ENCODE measurements at regions not wholly inside any gene's neighbourhood (a gene's known extent, or its start where the extent isn't known, plus 50 kb on each side); places are given as distances from the start of the nearest gene placed in this dataset.

GRCh38 chr16:26901983-26902382 lies 164.7 kb upstream of the C16orf82 start:
- Histone ChIP-seq H3K9me3 (ENCODE audit: control insufficient read depth in 2 of 2, low read length in 2 of 2) (no peaks in the 10 kb centered on the region), H3K27ac (ENCODE audit: low read depth in 2 of 2, low read length in 2 of 2) (no peak overlapping the region), H3K4me1 (ENCODE audit: control insufficient read depth in 2 of 2, insufficient read depth in 2 of 2, low read length in 2 of 2) (no peaks in the 10 kb centered on the region), H3K9ac (ENCODE audit: low read depth in 1 of 2, low read length in 2 of 2) (no peak overlapping the region), H3K4me3 (ENCODE audit: low read length in 2 of 2) (no peak overlapping the region), H3K27me3 (ENCODE audit: control insufficient read depth in 2 of 2, insufficient read depth in 2 of 2, low read length in 2 of 2) (no peaks in the 10 kb centered on the region), H3K36me3 (ENCODE audit: control insufficient read depth in 2 of 2, insufficient read depth in 2 of 2, low read length in 2 of 2) (no peaks in the 10 kb centered on the region)

- Histone ChIP-seq H3K9me3 (ENCODE audit: control insufficient read depth in 2 of 2, low read length in 2 of 2) (no peaks in the 10 kb centered on the region), H3K27ac (ENCODE audit: low read depth in 2 of 2, low read length in 2 of 2) (no peak overlapping the region), H3K27me3 (ENCODE audit: control insufficient read depth in 2 of 2, insufficient read depth in 2 of 2, low read length in 2 of 2) (no peaks in the 10 kb centered on the region), H3K9ac (ENCODE audit: low read depth in 1 of 2, low read length in 2 of 2) (no peak overlapping the region), H3K4me3 (ENCODE audit: low read length in 2 of 2) (no peak overlapping the region), H3K36me3 (ENCODE audit: control insufficient read depth in 2 of 2, insufficient read depth in 2 of 2, low read length in 2 of 2) (no peaks in the 10 kb centered on the region), H3K4me1 (ENCODE audit: control insufficient read depth in 2 of 2, insufficient read depth in 2 of 2, low read length in 2 of 2) (no peaks in the 10 kb centered on the region)
Measured at GRCh38 chr16:26905336-26905735, 161.4 kb upstream of the C16orf82 start.

DNA sequence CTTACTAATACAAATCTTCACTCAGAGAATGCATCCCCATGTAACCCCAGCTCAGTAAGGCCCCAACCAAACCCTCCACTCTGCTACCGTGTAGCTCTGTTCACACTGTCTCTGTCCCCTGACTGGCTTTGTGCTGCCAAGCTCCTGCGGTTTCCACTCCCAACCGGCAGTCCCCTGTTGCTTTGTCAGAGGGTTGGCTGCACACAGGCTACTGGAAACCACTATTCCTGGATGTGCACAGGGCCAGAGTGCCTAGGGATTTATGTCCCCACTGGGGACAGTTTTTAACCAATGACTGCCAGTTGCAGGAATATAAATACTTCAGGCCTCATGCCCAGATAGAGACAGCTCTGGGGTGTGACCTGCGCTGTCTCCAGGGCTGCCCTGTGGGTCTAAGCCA lies 157.1 kb upstream of the C16orf82 start:
- H3K4me3 ChIP-seq (ENCODE audit: low read length in 2 of 2): no peak overlapping the region
- H3K4me1 ChIP-seq (ENCODE audit: control insufficient read depth in 2 of 2, insufficient read depth in 2 of 2, low read length in 2 of 2): no peaks in the 10 kb centered on the region
- no peak overlapping the region for H3K27ac ChIP-seq (ENCODE audit: low read depth in 2 of 2, low read length in 2 of 2)
- H3K9ac ChIP-seq (ENCODE audit: low read depth in 1 of 2, low read length in 2 of 2): no peak overlapping the region
- H3K9me3 ChIP-seq (ENCODE audit: control insufficient read depth in 2 of 2, low read length in 2 of 2): no peaks in the 10 kb centered on the region
- H3K27me3 ChIP-seq (ENCODE audit: control insufficient read depth in 2 of 2, insufficient read depth in 2 of 2, low read length in 2 of 2): no peaks in the 10 kb centered on the region
- no peaks in the 10 kb centered on the region for H3K36me3 ChIP-seq (ENCODE audit: control insufficient read depth in 2 of 2, insufficient read depth in 2 of 2, low read length in 2 of 2)

DNA sequence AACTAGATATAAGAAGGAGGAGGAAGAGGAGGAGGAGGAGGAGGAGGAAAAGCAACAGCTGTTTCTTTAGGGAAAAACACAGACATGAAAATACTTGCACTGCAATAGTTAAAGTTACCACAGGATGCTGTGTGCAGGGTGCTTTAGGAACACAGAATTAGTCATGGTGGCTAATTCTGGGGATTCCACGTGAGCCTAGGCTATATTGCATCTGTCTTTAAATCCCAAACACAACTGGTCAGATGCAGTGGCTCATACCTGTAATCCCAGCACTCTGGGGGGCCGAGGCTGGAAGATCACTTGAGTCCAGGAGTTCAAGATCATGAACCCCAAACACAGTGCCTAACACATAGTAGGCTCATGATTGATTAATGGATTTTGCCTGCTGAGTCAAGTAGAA lies 155.3 kb upstream of the C16orf82 start:
- Histone ChIP-seq H3K4me1 (ENCODE audit: control insufficient read depth in 2 of 2, insufficient read depth in 2 of 2, low read length in 2 of 2) (no peaks in the 10 kb centered on the region), H3K27me3 (ENCODE audit: control insufficient read depth in 2 of 2, insufficient read depth in 2 of 2, low read length in 2 of 2) (no peaks in the 10 kb centered on the region), H3K9ac (ENCODE audit: low read depth in 1 of 2, low read length in 2 of 2) (no peak overlapping the region), H3K4me3 (ENCODE audit: low read length in 2 of 2) (no peak overlapping the region), H3K9me3 (ENCODE audit: control insufficient read depth in 2 of 2, low read length in 2 of 2) (no peaks in the 10 kb centered on the region), H3K36me3 (ENCODE audit: control insufficient read depth in 2 of 2, insufficient read depth in 2 of 2, low read length in 2 of 2) (no peaks in the 10 kb centered on the region), H3K27ac (ENCODE audit: low read depth in 2 of 2, low read length in 2 of 2) (no peak overlapping the region)

DNA sequence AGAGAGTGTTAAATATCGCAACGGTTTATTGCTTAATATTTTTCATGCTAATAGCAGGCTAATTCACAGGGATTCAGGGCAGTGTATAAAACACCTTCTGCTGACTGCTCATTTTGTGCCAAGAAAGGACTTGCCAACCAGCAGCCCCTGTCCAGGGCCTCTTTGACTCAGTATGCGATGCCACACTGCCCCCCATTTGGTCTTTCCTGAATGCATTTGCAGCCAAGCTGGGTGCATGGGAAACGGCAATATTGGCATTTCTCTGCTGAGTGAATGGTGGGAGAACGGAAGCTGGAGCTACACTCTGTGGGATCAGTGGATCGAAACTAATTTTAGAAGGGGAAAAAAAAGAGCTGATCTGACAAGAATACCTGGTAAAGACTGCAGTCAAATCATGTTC lies 152.9 kb upstream of the C16orf82 start:
- Histone ChIP-seq H3K36me3 (ENCODE audit: control insufficient read depth in 2 of 2, insufficient read depth in 2 of 2, low read length in 2 of 2) (no peaks in the 10 kb centered on the region), H3K27me3 (ENCODE audit: control insufficient read depth in 2 of 2, insufficient read depth in 2 of 2, low read length in 2 of 2) (no peaks in the 10 kb centered on the region), H3K27ac (ENCODE audit: low read depth in 2 of 2, low read length in 2 of 2) (no peak overlapping the region)

GRCh38 chr16:26930786-26931581 lies 135.7 kb upstream of the C16orf82 start:
- Histone ChIP-seq H3K27me3 (ENCODE audit: control insufficient read depth in 2 of 2, insufficient read depth in 2 of 2, low read length in 2 of 2) (no peaks in the 10 kb centered on the region), H3K4me1 (ENCODE audit: control insufficient read depth in 2 of 2, insufficient read depth in 2 of 2, low read length in 2 of 2) (no peaks in the 10 kb centered on the region), H3K4me3 (ENCODE audit: low read length in 2 of 2) (no peak overlapping the region), H3K9ac (ENCODE audit: low read depth in 1 of 2, low read length in 2 of 2) (no peak overlapping the region), H3K9me3 (ENCODE audit: control insufficient read depth in 2 of 2, low read length in 2 of 2) (no peaks in the 10 kb centered on the region), H3K27ac (ENCODE audit: low read depth in 2 of 2, low read length in 2 of 2) (no peak overlapping the region), H3K36me3 (ENCODE audit: control insufficient read depth in 2 of 2, insufficient read depth in 2 of 2, low read length in 2 of 2) (no peaks in the 10 kb centered on the region)

More for the DNA sequence above, 152.9 kb upstream of the C16orf82 start:
- no peaks in the 10 kb centered on the region for H3K9me3 ChIP-seq (ENCODE audit: control insufficient read depth in 2 of 2, low read length in 2 of 2)
- no peaks in the 10 kb centered on the region for H3K4me1 ChIP-seq (ENCODE audit: control insufficient read depth in 2 of 2, insufficient read depth in 2 of 2, low read length in 2 of 2)
- H3K9ac ChIP-seq (ENCODE audit: low read depth in 1 of 2, low read length in 2 of 2): no peak overlapping the region
- no peak overlapping the region for H3K4me3 ChIP-seq (ENCODE audit: low read length in 2 of 2)

DNA sequence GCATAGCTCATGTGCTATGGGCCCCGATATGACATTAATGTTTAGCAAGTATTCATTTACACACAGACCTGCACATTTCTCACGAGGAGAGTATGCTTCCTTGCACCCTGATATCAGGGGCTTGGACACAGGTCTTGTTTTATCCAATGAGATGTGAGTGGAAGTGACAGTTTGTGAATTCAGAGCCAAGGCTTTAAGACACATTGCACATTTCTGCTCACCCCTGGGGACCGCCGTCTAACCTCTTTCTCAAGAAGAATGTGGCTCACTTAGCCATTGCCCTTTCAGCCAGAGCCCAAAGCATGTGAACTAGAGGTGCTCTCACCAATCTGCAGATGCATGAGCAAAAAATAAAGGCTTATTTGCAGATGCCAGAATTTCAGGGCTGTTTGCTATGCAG lies 116.1 kb upstream of the C16orf82 start:
- no peaks in the 10 kb centered on the region for H3K36me3 ChIP-seq (ENCODE audit: control insufficient read depth in 2 of 2, insufficient read depth in 2 of 2, low read length in 2 of 2)
- no peak overlapping the region for H3K4me3 ChIP-seq (ENCODE audit: low read length in 2 of 2)
- H3K27me3 ChIP-seq (ENCODE audit: control insufficient read depth in 2 of 2, insufficient read depth in 2 of 2, low read length in 2 of 2): no peaks in the 10 kb centered on the region
- no peak overlapping the region for H3K9ac ChIP-seq (ENCODE audit: low read depth in 1 of 2, low read length in 2 of 2)
- H3K4me1 ChIP-seq (ENCODE audit: control insufficient read depth in 2 of 2, insufficient read depth in 2 of 2, low read length in 2 of 2): no peaks in the 10 kb centered on the region
- H3K9me3 ChIP-seq (ENCODE audit: control insufficient read depth in 2 of 2, low read length in 2 of 2): no peaks in the 10 kb centered on the region
- H3K27ac ChIP-seq (ENCODE audit: low read depth in 2 of 2, low read length in 2 of 2): no peak overlapping the region

DNA sequence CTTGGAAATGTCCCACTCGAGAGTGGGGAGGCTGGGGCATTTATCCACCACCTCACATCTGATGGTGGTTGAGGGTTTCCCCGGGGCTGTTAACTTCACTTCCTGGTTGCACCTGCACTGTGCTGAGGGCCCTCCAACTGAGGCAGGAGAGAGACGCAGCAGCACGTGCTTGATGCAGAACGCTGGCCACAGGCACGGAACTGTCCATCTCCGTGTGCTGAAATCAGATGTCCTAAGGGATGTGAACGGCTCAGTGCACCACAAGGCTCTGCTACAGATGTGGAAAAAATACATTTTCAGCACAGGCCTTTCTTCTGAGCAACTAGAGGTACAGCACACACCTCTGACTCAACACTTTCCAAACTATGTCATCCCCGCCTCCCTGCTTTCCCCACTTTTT lies 114.8 kb upstream of the C16orf82 start:
- Histone ChIP-seq H3K9me3 (ENCODE audit: control insufficient read depth in 2 of 2, low read length in 2 of 2) (no peaks in the 10 kb centered on the region), H3K27ac (ENCODE audit: low read depth in 2 of 2, low read length in 2 of 2) (no peak overlapping the region), H3K4me3 (ENCODE audit: low read length in 2 of 2) (no peak overlapping the region), H3K9ac (ENCODE audit: low read depth in 1 of 2, low read length in 2 of 2) (no peak overlapping the region), H3K27me3 (ENCODE audit: control insufficient read depth in 2 of 2, insufficient read depth in 2 of 2, low read length in 2 of 2) (no peaks in the 10 kb centered on the region), H3K36me3 (ENCODE audit: control insufficient read depth in 2 of 2, insufficient read depth in 2 of 2, low read length in 2 of 2) (no peaks in the 10 kb centered on the region), H3K4me1 (ENCODE audit: control insufficient read depth in 2 of 2, insufficient read depth in 2 of 2, low read length in 2 of 2) (no peaks in the 10 kb centered on the region)

DNA sequence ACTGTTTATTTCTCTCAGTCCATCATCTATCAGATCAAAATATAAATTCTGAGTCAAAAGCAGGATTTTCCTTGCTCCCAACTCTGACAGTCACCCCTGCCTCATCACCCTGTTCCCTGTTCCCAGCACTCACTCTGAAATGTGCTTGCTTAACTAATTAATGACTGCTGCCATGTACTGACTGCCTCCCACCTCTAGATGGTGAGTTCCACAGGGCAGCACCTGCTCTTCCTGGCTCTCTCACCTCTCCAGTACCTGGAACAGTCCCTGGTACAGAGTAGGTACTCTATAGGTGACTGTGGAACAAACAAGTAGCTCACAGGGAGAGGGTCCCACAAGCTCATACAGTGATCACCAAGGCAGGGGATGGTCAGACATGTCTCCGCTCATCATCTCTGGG lies 114.3 kb upstream of the C16orf82 start:
- no peaks in the 10 kb centered on the region for H3K36me3 ChIP-seq (ENCODE audit: control insufficient read depth in 2 of 2, insufficient read depth in 2 of 2, low read length in 2 of 2)
- H3K4me3 ChIP-seq (ENCODE audit: low read length in 2 of 2): no peak overlapping the region
- no peaks in the 10 kb centered on the region for H3K4me1 ChIP-seq (ENCODE audit: control insufficient read depth in 2 of 2, insufficient read depth in 2 of 2, low read length in 2 of 2)
- no peak overlapping the region for H3K9ac ChIP-seq (ENCODE audit: low read depth in 1 of 2, low read length in 2 of 2)
- no peaks in the 10 kb centered on the region for H3K27me3 ChIP-seq (ENCODE audit: control insufficient read depth in 2 of 2, insufficient read depth in 2 of 2, low read length in 2 of 2)
- H3K27ac ChIP-seq (ENCODE audit: low read depth in 2 of 2, low read length in 2 of 2): no peak overlapping the region
- no peaks in the 10 kb centered on the region for H3K9me3 ChIP-seq (ENCODE audit: control insufficient read depth in 2 of 2, low read length in 2 of 2)

- Histone ChIP-seq H3K27me3 (ENCODE audit: control insufficient read depth in 2 of 2, insufficient read depth in 2 of 2, low read length in 2 of 2) (no peaks in the 10 kb centered on the region), H3K27ac (ENCODE audit: low read depth in 2 of 2, low read length in 2 of 2) (no peak overlapping the region), H3K9ac (ENCODE audit: low read depth in 1 of 2, low read length in 2 of 2) (no peak overlapping the region), H3K36me3 (ENCODE audit: control insufficient read depth in 2 of 2, insufficient read depth in 2 of 2, low read length in 2 of 2) (no peaks in the 10 kb centered on the region), H3K9me3 (ENCODE audit: control insufficient read depth in 2 of 2, low read length in 2 of 2) (peaks cover 0 to 2% of the 10 kb centered on the region in 2 donors), H3K4me3 (ENCODE audit: low read length in 2 of 2) (no peak overlapping the region), H3K4me1 (ENCODE audit: control insufficient read depth in 2 of 2, insufficient read depth in 2 of 2, low read length in 2 of 2) (no peaks in the 10 kb centered on the region)
Measured at GRCh38 chr16:26957283-26957859, 109.4 kb upstream of the C16orf82 start.

Measured in mucosa of rectum (tissue), 2 donors.